ENCODE measurements at regions not wholly inside any gene's neighbourhood (a gene's known extent, or its start where the extent isn't known, plus 50 kb on each side); places are given as distances from the start of the nearest gene placed in this dataset.

GRCh38 chr7:39891894-39892293 is 58.2 kb upstream of the CDK13 start:
- no peak for DNase-seq

- no peak for DNase-seq
Measured at GRCh38 chr7:39892361-39892760, 57.7 kb upstream of the CDK13 start.

GRCh38 chr7:39894904-39895303 is 55.2 kb upstream of the CDK13 start:
- DNase-seq: no peak

- no peak for DNase-seq
Measured at GRCh38 chr7:39896840-39897239, 53.2 kb upstream of the CDK13 start.

GRCh38 chr7:39898867-39899266 is 51.2 kb upstream of the CDK13 start:
- no peak for DNase-seq
